Psoas muscle (tissue), 7 donors: ENCODE measurements at regions not wholly inside any gene's neighbourhood (a gene's known extent, or its start where the extent isn't known, plus 50 kb on each side); places are given as distances from the start of the nearest gene placed in this dataset.
"Not testable (repeated sequence)": the region's sequence is repeated elsewhere in the genome, so short reads cannot be mapped to it uniquely, and the experiment has no call there.

Experiments
- ATAC-seq, 4 donors: fragments of 200-7000 bp; cut with Tn5 transposase; one replicate each; pipeline ENCODE4 v1.9.1; 2020; ENCODE audit warnings: moderate library complexity in 3 of 4, mild to moderate bottlenecking in 2 of 4
- DNase-seq, 2 donors: peaks; one replicate each; pipeline ENCODE4 v3.0.0-alpha.2; 2020
- H3K27ac ChIP-seq: fragments of 200-600 bp; one replicate; pipeline ENCODE4 v1.8.0; 2022
- H3K27me3 ChIP-seq, 3 donors: fragments of 200-600 bp in 1 of 3; one replicate each; pipeline versions ENCODE4 v1.6.1 to v1.8.0; 2013 to 2022; ENCODE audit warnings: low read length in 2 of 3, mild to moderate bottlenecking in 2 of 3, moderate library complexity in 1 of 3; ENCODE audit not compliant: insufficient read depth in 3 of 3
- H3K36me3 ChIP-seq, 2 donors: fragments of 200-600 bp in 1 of 2; one replicate each; pipeline versions ENCODE4 v1.6.1 to v1.8.0; 2013 to 2022; ENCODE audit warnings: low read depth in 1 of 2, mild to moderate bottlenecking in 1 of 2, moderate library complexity in 1 of 2; ENCODE audit not compliant: insufficient read depth in 1 of 2
- H3K4me1 ChIP-seq: fragments of 200-600 bp; one replicate; pipeline ENCODE4 v1.8.0; 2022
- H3K4me3 ChIP-seq: fragments of 200-600 bp; one replicate; pipeline ENCODE4 v1.8.0; 2022; ENCODE audit warnings: mild to moderate bottlenecking
- H3K9me3 ChIP-seq: fragments of 200-600 bp; one replicate; pipeline ENCODE4 v1.8.0; 2022
- WGBS, 3 donors: extraction: QIAGEN DNeasy Blood & Tissue Kit; methylation state at CpG; one replicate each; pipeline versions ENCODE4 v1.1.6 to v1.1.7; 2013; 5-methylcytosine and 5-hydroxymethylcytosine counted together
- intact Hi-C, 2 donors: fragments of 100-400 bp; cut with DNase I; formaldehyde crosslinking; loops; one replicate each; pipeline versions ENCODE4 v1.11.0 to v1.14.2; 2022
- TF ChIP-seq, protein P1 (sequence below): fragments of 200-600 bp; IDR thresholded peaks from one replicate; pipeline ENCODE4 v1.8.0; 2022; ENCODE audit warnings: antibody characterized with exemption
- donor health status: healthy with polysubstance abuse.
- donor health status: DM: no; HTN: no; CAD: no; lungs with moderate emphysema.
- donor health status: Bipolar disorder and iron deficiency.
- donor health status: healthy.
- donor health status: DM: yes; HTN: yes; CAD: no.
- donor health status: DM: no; HTN: no; CAD: no.
- donor health status: DM: yes; HTN: yes; CAD: no.

GRCh38 chr9:135190789-135191577 is 103.5 kb downstream of the OLFM1 start:
- H3K9me3 ChIP-seq = no peaks in the 10 kb centered on the region
- TF ChIP-seq, protein P1, sequence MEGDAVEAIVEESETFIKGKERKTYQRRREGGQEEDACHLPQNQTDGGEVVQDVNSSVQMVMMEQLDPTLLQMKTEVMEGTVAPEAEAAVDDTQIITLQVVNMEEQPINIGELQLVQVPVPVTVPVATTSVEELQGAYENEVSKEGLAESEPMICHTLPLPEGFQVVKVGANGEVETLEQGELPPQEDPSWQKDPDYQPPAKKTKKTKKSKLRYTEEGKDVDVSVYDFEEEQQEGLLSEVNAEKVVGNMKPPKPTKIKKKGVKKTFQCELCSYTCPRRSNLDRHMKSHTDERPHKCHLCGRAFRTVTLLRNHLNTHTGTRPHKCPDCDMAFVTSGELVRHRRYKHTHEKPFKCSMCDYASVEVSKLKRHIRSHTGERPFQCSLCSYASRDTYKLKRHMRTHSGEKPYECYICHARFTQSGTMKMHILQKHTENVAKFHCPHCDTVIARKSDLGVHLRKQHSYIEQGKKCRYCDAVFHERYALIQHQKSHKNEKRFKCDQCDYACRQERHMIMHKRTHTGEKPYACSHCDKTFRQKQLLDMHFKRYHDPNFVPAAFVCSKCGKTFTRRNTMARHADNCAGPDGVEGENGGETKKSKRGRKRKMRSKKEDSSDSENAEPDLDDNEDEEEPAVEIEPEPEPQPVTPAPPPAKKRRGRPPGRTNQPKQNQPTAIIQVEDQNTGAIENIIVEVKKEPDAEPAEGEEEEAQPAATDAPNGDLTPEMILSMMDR = no peak
- intact Hi-C loops = no loop called here
- peaks cover 0 to 65% (median 11%) of the 10 kb centered on the region in 3 donors for H3K27me3 ChIP-seq
- no peaks in the 10 kb centered on the region for H3K36me3 ChIP-seq
- ATAC-seq (no peak), DNase-seq (no peak)
- no peak overlapping the region for H3K4me3 ChIP-seq
- no peak overlapping the region for H3K27ac ChIP-seq
- peaks cover 4% of the 10 kb centered on the region for H3K4me1 ChIP-seq
- WGBS, 3 donors = 74 to 77% (median 75%) methylated on average over 18 of the region's 18 CpGs

DNA sequence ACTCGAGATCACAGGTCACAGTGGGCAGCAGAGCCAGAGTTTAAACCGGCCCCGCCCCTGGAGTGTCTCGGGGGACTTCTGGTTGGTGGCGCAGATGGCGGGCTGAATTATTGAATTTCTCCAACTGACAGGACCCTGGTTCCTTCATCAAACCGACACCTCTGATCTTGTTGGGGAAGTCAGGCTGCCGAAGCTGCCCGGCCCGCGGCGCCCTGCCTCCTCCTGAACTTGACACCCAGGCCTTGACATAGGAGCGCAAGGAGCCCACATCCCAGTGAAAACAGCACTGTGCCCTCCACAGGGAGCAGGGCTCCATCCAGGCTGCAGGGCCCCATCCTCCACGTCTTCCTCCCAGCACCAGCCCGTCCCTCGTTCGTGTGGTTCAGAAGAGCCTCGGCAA is 105.2 kb downstream of the OLFM1 start:
- DNase-seq = no peak
- no peaks in the 10 kb centered on the region for H3K4me1 ChIP-seq
- no peak for ATAC-seq
- H3K4me3 ChIP-seq = no peak overlapping the region
- 69 to 78% (median 73%) methylated on average over 17 to 18 of the region's 18 CpGs for WGBS, 3 donors
- H3K9me3 ChIP-seq = no peaks in the 10 kb centered on the region
- H3K27me3 ChIP-seq = peaks cover 0 to 59% (median 6%) of the 10 kb centered on the region in 3 donors
- H3K36me3 ChIP-seq = no peaks in the 10 kb centered on the region
- no peak overlapping the region for H3K27ac ChIP-seq
- TF ChIP-seq, protein P1 = no peak
- intact Hi-C loops = no loop called here

DNA sequence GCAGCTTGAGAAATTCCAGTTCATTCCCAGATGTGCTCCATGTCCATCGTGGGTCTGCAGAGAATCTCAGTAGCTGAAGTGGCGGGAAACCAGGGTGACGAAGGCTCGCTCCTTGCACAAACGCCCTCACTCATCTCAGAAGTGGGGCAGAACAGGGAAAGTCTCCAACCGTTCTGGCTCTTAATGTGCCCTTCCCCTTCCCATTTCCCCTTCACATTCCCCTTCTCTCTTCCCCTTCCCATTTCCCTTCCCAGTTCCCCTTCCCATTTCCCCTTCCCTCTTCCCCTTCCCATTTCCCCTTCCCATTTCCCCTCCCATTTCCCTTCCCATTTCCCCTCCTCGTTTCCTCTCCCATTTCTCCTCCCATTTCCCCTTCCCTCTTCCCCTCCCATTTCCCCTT is 108.5 kb downstream of the OLFM1 start:
- ATAC-seq, H3K9me3 ChIP-seq, intact Hi-C loops, H3K27ac ChIP-seq, H3K36me3 ChIP-seq, H3K4me3 ChIP-seq, H3K4me1 ChIP-seq, DNase-seq: not testable (repeated sequence)
- peaks cover 0 to 67% (median 20%) of the 10 kb centered on the region in 3 donors for H3K27me3 ChIP-seq
- WGBS, 3 donors = 62 to 77% (median 66%) methylated on average over 7 of the region's 7 CpGs

GRCh38 chr9:135196474-135196873 is 109.0 kb downstream of the OLFM1 start:
- TF ChIP-seq, protein P1 = no peak
- Histone ChIP-seq H3K27me3 (peaks cover 0 to 66% (median 20%) of the 10 kb centered on the region in 3 donors), H3K36me3 (no peaks in the 10 kb centered on the region), H3K9me3 (no peaks in the 10 kb centered on the region), H3K27ac (no peak overlapping the region), H3K4me1 (no peaks in the 10 kb centered on the region), H3K4me3 (no peak overlapping the region)
- intact Hi-C loops = no loop called here
- no peak for DNase-seq
- no peak for ATAC-seq
- 40 to 84% (median 55%) methylated on average over 1 of the region's 1 CpG for WGBS, 3 donors

DNA sequence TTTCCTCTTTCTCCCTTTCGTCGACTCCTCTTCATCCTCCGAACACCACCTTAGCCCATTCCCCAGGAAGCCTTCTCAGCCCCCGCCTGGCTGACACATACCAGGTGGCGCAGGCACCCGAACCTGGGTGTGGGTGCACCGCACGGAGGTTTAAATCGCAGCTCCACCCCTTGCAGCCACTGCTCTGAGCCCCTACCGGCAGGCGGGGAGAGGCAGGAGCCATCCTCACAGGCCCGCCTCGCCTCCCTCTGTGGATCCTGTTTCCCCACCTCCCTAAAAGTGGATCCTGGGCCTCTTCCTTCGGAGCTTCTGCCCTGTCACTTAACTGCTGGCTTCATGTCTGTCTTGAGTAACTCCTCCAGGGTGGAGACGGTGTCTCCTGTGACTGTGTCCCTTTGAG is 110.7 kb downstream of the OLFM1 start:
- TF ChIP-seq, protein P1 = no peak

More for the DNA sequence above, 110.7 kb downstream of the OLFM1 start:
- DNase-seq (no peak), ATAC-seq (no peak)
- no peaks in the 10 kb centered on the region for H3K36me3 ChIP-seq
- H3K9me3 ChIP-seq = no peaks in the 10 kb centered on the region
- peaks cover 0 to 52% (median 19%) of the 10 kb centered on the region in 3 donors for H3K27me3 ChIP-seq
- H3K4me3 ChIP-seq = no peak overlapping the region
- 42 to 53% (median 49%) methylated on average over 15 of the region's 15 CpGs for WGBS, 3 donors
- H3K4me1 ChIP-seq = no peaks in the 10 kb centered on the region
- no peak overlapping the region for H3K27ac ChIP-seq
- intact Hi-C loops = no loop called here
